ENCODE measurements at regions not wholly inside any gene's neighbourhood (a gene's known extent, or its start where the extent isn't known, plus 50 kb on each side); places are given as distances from the start of the nearest gene placed in this dataset.
A peak's percentile ranks its signal among the peaks of the same experiment; 100 is the strongest.

GRCh38 chr6:43840490-43841218, 70.6 kb downstream of the VEGFA start:
- H3K27ac ChIP-seq: no peak overlapping the region
- H3K9me3 ChIP-seq: no peaks in the 10 kb centered on the region
- H3K36me3 ChIP-seq: no peaks in the 10 kb centered on the region
- DNase-seq (ENCODE audit: low spot score in 2 of 2): no peak
- no peak overlapping the region for H3K4me3 ChIP-seq
- no peaks in the 10 kb centered on the region for H3K4me1 ChIP-seq
- intact Hi-C loops (cut with DNase I; ENCODE audit: low total_unique reads): no loop called here
- no peaks in the 10 kb centered on the region for H3K27me3 ChIP-seq
- TF ChIP-seq POLR2AphosphoS5 (IDR thresholded peaks at IDR 0.05): no peak
- TF ChIP-seq POLR2A (IDR thresholded peaks at IDR 0.05): no peak
- TF ChIP-seq CTCF (IDR thresholded peaks at IDR 0.05): no peak

GRCh38 chr6:43838276-43839036, 68.4 kb downstream of the VEGFA start:
- H3K27ac ChIP-seq: no peak overlapping the region
- H3K27me3 ChIP-seq: no peaks in the 10 kb centered on the region
- peak in 1 of 2 donors; percentile 24 for DNase-seq (ENCODE audit: low spot score in 2 of 2)

GRCh38 chr6:43837507-43837906, 67.5 kb downstream of the VEGFA start:
- intact Hi-C loops (cut with DNase I; ENCODE audit: low total_unique reads): no loop called here
- no peaks in the 10 kb centered on the region for H3K4me1 ChIP-seq
- H3K9me3 ChIP-seq: no peaks in the 10 kb centered on the region
- H3K4me3 ChIP-seq: no peak overlapping the region
- no peak overlapping the region for H3K27ac ChIP-seq
- TF ChIP-seq POLR2A (IDR thresholded peaks at IDR 0.05) (no peak), CTCF (IDR thresholded peaks at IDR 0.05) (no peak), POLR2AphosphoS5 (IDR thresholded peaks at IDR 0.05) (no peak)
- no peaks in the 10 kb centered on the region for H3K27me3 ChIP-seq
- H3K36me3 ChIP-seq: no peaks in the 10 kb centered on the region
- no peak for DNase-seq (ENCODE audit: low spot score in 2 of 2)

More at GRCh38 chr6:43838276-43839036, 68.4 kb downstream of the VEGFA start:
- no peaks in the 10 kb centered on the region for H3K36me3 ChIP-seq
- H3K4me3 ChIP-seq: no peak overlapping the region
- TF ChIP-seq POLR2A (IDR thresholded peaks at IDR 0.05): no peak
- TF ChIP-seq POLR2AphosphoS5 (IDR thresholded peaks at IDR 0.05): no peak
- peak; percentile 10 to 45 (median 44) for TF ChIP-seq CTCF (IDR thresholded peaks at IDR 0.05)
- no peaks in the 10 kb centered on the region for H3K9me3 ChIP-seq
- intact Hi-C loops (cut with DNase I; ENCODE audit: low total_unique reads): no loop called here
- H3K4me1 ChIP-seq: no peaks in the 10 kb centered on the region

- DNase-seq (ENCODE audit: low spot score in 2 of 2): no peak
- Histone ChIP-seq H3K4me1 (no peaks in the 10 kb centered on the region), H3K9me3 (no peaks in the 10 kb centered on the region), H3K36me3 (no peaks in the 10 kb centered on the region), H3K27me3 (no peaks in the 10 kb centered on the region), H3K27ac (no peak overlapping the region), H3K4me3 (no peak overlapping the region)
- TF ChIP-seq POLR2A (IDR thresholded peaks at IDR 0.05) (no peak), CTCF (IDR thresholded peaks at IDR 0.05) (no peak), POLR2AphosphoS5 (IDR thresholded peaks at IDR 0.05) (no peak)
- intact Hi-C loops (cut with DNase I; ENCODE audit: low total_unique reads): no loop called here
Measured at GRCh38 chr6:43836507-43837240, 66.7 kb downstream of the VEGFA start.

Data from breast epithelium (tissue), 4 donors.